Osteoblast (primary cell): ENCODE measurements at regions not wholly inside any gene's neighbourhood (a gene's known extent, or its start where the extent isn't known, plus 50 kb on each side); places are given as distances from the start of the nearest gene placed in this dataset.

Experiments used
- DNase-seq: peaks from one replicate; pipeline ENCODE4 v3.0.0; 2011; ENCODE audit warnings: low spot score, mixed read lengths; ENCODE audit not compliant: insufficient read length; ENCODE audit errors: missing footprints
- H2AFZ ChIP-seq: 2 replicates; pipeline ENCODE4 v1.6.0; 2011; ENCODE audit warnings: mild to moderate bottlenecking, low read length
- H3K27ac ChIP-seq: 2 replicates; pipeline ENCODE4 v1.5.1; 2011; ENCODE audit warnings: mild to moderate bottlenecking, low read depth, low read length, moderate library complexity
- H3K27me3 ChIP-seq: 2 replicates; pipeline ENCODE4 v1.6.0; 2012; ENCODE audit warnings: mild to moderate bottlenecking, control low read depth, inconsistent platforms, low read length, moderate library complexity; ENCODE audit not compliant: insufficient read depth
- H3K36me3 ChIP-seq: 2 replicates; pipeline ENCODE4 v1.5.1; 2011; ENCODE audit warnings: mild to moderate bottlenecking, low read length, control low read depth, moderate library complexity; ENCODE audit not compliant: insufficient read depth
- H3K4me1 ChIP-seq: 2 replicates; pipeline ENCODE4 v1.5.1; 2011; ENCODE audit warnings: mild to moderate bottlenecking, low read length, control low read depth, moderate library complexity; ENCODE audit not compliant: insufficient read depth
- H3K4me2 ChIP-seq: 2 replicates; pipeline ENCODE4 v1.6.0; 2011; ENCODE audit warnings: mild to moderate bottlenecking, low read length; ENCODE audit not compliant: insufficient read depth
- H3K4me3 ChIP-seq: fragments of 200-600 bp; sonication (generic); 3 replicates; pipeline ENCODE4 v1.5.1; 2012; ENCODE audit warnings: mild to moderate bottlenecking, low read length, inconsistent platforms; ENCODE audit not compliant: insufficient read depth
- H3K79me2 ChIP-seq: 2 replicates; pipeline ENCODE4 v1.6.0; 2012; ENCODE audit warnings: mild to moderate bottlenecking, low read length, control low read depth, inconsistent platforms; ENCODE audit not compliant: insufficient read depth
- H3K9me3 ChIP-seq: 2 replicates; pipeline ENCODE4 v1.5.1; 2011; ENCODE audit warnings: low read depth, low read length, control low read depth
- H4K20me1 ChIP-seq: 2 replicates; pipeline ENCODE4 v1.6.0; 2012; ENCODE audit warnings: mild to moderate bottlenecking, low read length, control low read depth; ENCODE audit not compliant: insufficient read depth
- CTCF ChIP-seq: IDR thresholded peaks from 2 replicates; pipeline ENCODE4 v1.5.1; 2011; ENCODE audit warnings: mild to moderate bottlenecking, low read depth, low read length, moderate library complexity; ENCODE audit errors: extremely low read depth

- Histone ChIP-seq H4K20me1 (no peaks in the 10 kb centered on the region), H3K36me3 (no peaks in the 10 kb centered on the region), H3K27ac (no peak overlapping the region)
Observed at GRCh38 chrX:17990532-17990931, 129.4 kb upstream of the RAI2 start.

DNA sequence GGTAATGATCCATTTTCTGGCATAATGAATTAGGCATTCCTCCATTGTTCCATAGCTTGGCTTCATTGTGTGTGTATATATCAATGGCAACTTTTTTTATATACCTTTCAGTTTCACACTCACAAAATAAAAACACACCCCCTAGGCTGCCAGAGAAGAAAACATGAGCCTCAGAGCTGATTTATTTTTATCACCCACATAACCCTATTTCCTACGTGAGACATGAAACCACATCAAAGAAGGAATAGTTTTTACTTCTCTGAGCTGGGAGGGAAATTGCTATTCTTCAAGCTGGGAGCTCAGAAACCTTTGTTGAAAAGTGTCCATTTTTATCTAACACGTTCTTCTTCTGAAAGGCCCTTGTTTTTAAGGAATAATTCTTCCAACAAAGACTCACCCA, 126.7 kb upstream of the RAI2 start:
- DNase-seq, result no peak
- no peak overlapping the region for H2AFZ ChIP-seq
- no peaks in the 10 kb centered on the region for H3K4me1 ChIP-seq
- H3K27me3 ChIP-seq, result no peaks in the 10 kb centered on the region
- no peak overlapping the region for H3K4me2 ChIP-seq
- no peak for TF ChIP-seq CTCF
- no peaks in the 10 kb centered on the region for H3K9me3 ChIP-seq
- no peak overlapping the region for H3K4me3 ChIP-seq
- H4K20me1 ChIP-seq, result no peaks in the 10 kb centered on the region
- no peaks in the 10 kb centered on the region for H3K79me2 ChIP-seq
- H3K27ac ChIP-seq, result no peak overlapping the region
- H3K36me3 ChIP-seq, result no peaks in the 10 kb centered on the region

More at GRCh38 chrX:17990532-17990931, 129.4 kb upstream of the RAI2 start:
- no peak overlapping the region for H3K4me2 ChIP-seq
- no peak for DNase-seq
- no peaks in the 10 kb centered on the region for H3K9me3 ChIP-seq
- no peak overlapping the region for H3K4me3 ChIP-seq
- H2AFZ ChIP-seq, result no peak overlapping the region
- TF ChIP-seq CTCF, result no peak
- no peaks in the 10 kb centered on the region for H3K4me1 ChIP-seq
- H3K79me2 ChIP-seq, result no peaks in the 10 kb centered on the region
- H3K27me3 ChIP-seq, result no peaks in the 10 kb centered on the region

DNA sequence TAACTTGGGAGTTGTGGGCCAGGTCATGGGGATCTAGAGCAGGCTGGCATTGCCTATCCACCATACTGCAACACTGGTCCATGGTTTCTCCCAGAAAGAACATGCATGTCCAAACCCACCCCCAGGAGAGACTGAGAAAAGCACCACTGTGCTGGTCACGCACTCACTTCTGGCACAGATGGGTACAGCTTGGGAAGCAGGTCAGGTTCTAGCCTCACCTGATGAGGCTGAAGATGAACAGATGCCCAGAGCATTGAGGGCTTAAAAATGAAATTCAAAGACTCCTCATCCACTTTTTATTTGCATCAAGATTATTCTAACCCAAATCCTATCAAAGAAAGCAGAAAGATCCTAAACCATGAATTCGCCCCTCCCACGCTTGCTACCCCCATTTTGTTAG, 125.9 kb upstream of the RAI2 start:
- DNase-seq, result no peak
- no peak overlapping the region for H2AFZ ChIP-seq
- H3K36me3 ChIP-seq, result no peaks in the 10 kb centered on the region
- TF ChIP-seq CTCF, result no peak
- no peaks in the 10 kb centered on the region for H3K9me3 ChIP-seq
- H3K4me3 ChIP-seq, result no peak overlapping the region
- H3K79me2 ChIP-seq, result no peaks in the 10 kb centered on the region
- H3K4me1 ChIP-seq, result no peaks in the 10 kb centered on the region
- H3K27me3 ChIP-seq, result no peaks in the 10 kb centered on the region
- no peak overlapping the region for H3K27ac ChIP-seq
- H4K20me1 ChIP-seq, result no peaks in the 10 kb centered on the region
- no peak overlapping the region for H3K4me2 ChIP-seq

DNA sequence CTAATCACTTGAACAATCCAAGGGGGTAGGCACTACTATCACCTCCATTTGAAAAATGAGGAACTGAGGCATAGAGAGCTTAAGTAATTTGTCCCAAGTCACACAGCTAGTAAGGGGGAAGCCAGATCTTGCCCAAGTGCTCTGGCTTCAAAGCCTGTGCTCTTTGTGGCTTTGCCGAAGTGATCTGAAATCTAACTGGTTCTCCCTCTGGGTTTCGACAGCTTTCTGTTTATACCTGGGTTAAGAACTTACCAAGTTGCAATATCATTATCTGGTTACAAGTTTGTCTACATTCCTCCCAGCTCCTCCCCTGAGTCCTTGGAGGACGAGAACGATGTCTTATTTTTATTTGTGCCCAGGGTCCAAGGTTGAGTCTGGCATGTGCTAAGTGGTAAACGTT, 125.3 kb upstream of the RAI2 start:
- Histone ChIP-seq H3K36me3 (no peaks in the 10 kb centered on the region), H3K79me2 (no peaks in the 10 kb centered on the region), H3K4me1 (no peaks in the 10 kb centered on the region), H3K27me3 (no peaks in the 10 kb centered on the region), H3K27ac (no peak overlapping the region), H2AFZ (no peak overlapping the region), H4K20me1 (no peaks in the 10 kb centered on the region), H3K4me2 (no peak overlapping the region), H3K4me3 (no peak overlapping the region), H3K9me3 (no peaks in the 10 kb centered on the region)
- no peak for DNase-seq
- TF ChIP-seq CTCF, result no peak
